ENCODE measurements at regions not wholly inside any gene's neighbourhood (a gene's known extent, or its start where the extent isn't known, plus 50 kb on each side); places are given as distances from the start of the nearest gene placed in this dataset.

DNA sequence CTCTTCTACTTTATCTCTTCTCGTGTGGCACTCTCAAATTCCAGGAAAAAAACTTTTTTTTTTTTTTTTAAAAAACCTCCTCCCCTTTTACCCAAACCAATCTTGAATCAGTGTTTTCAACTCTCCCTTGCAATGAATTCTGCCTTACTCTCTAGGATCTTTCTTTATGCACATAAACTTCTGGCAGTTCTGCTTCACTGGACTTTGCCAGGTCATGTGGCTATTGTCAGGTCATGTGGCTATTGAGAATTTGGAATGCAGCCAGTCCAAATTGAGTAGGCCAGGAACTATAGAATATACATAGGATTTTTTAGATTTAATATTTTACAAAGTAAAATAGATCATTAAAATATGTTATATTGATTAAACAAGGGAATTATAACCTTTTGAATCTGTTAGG lies 218.2 kb downstream of the TMTC3 start:
- no peak for TF ChIP-seq EZH2 (IDR thresholded peaks at IDR 0.05)
- TF ChIP-seq, protein P1, sequence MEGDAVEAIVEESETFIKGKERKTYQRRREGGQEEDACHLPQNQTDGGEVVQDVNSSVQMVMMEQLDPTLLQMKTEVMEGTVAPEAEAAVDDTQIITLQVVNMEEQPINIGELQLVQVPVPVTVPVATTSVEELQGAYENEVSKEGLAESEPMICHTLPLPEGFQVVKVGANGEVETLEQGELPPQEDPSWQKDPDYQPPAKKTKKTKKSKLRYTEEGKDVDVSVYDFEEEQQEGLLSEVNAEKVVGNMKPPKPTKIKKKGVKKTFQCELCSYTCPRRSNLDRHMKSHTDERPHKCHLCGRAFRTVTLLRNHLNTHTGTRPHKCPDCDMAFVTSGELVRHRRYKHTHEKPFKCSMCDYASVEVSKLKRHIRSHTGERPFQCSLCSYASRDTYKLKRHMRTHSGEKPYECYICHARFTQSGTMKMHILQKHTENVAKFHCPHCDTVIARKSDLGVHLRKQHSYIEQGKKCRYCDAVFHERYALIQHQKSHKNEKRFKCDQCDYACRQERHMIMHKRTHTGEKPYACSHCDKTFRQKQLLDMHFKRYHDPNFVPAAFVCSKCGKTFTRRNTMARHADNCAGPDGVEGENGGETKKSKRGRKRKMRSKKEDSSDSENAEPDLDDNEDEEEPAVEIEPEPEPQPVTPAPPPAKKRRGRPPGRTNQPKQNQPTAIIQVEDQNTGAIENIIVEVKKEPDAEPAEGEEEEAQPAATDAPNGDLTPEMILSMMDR (IDR thresholded peaks at IDR 0.05): no peak
- TF ChIP-seq EZH2phosphoT487 (IDR thresholded peaks at IDR 0.05): no peak
